Stimulated activated CD4-positive, alpha-beta T cell treated with anti-CD3 and anti-CD28 coated beads, Interleukin-4, amount 100 ng/mL, for 24 hours (primary cell): ENCODE measurements at regions not wholly inside any gene's neighbourhood (a gene's known extent, or its start where the extent isn't known, plus 50 kb on each side); places are given as distances from the start of the nearest gene placed in this dataset.

Source experiments
- DNase-seq: peaks from one replicate; pipeline ENCODE4 v3.0.0-alpha.2; 2020

- DNase-seq = no peak
Observed at GRCh38 chr5:166317425-166317824, 1974.0 kb upstream of the WWC1 start.

GRCh38 chr5:166320920-166321480 lies 1970.4 kb upstream of the WWC1 start:
- DNase-seq = no peak

- no peak for DNase-seq
Observed at GRCh38 chr5:166324372-166324771, 1967.1 kb upstream of the WWC1 start.

- no peak for DNase-seq
Observed at GRCh38 chr5:166329149-166329800, 1962.2 kb upstream of the WWC1 start.

- no peak for DNase-seq
Observed at GRCh38 chr5:166330036-166330435, 1961.4 kb upstream of the WWC1 start.

GRCh38 chr5:166331521-166331920 lies 1959.9 kb upstream of the WWC1 start:
- no peak for DNase-seq

GRCh38 chr5:166338801-166339200 lies 1952.6 kb upstream of the WWC1 start:
- no peak for DNase-seq

GRCh38 chr5:166340039-166340438 lies 1951.4 kb upstream of the WWC1 start:
- DNase-seq = no peak

GRCh38 chr5:166341740-166342337 lies 1949.6 kb upstream of the WWC1 start:
- no peak for DNase-seq

GRCh38 chr5:166342402-166342801 lies 1949.0 kb upstream of the WWC1 start:
- DNase-seq = no peak

GRCh38 chr5:166346726-166347374 lies 1944.6 kb upstream of the WWC1 start:
- DNase-seq = no peak

- DNase-seq = no peak
Observed at GRCh38 chr5:166349046-166349445, 1942.4 kb upstream of the WWC1 start.

GRCh38 chr5:166353580-166353979 lies 1937.9 kb upstream of the WWC1 start:
- no peak for DNase-seq

GRCh38 chr5:166354332-166354731 lies 1937.1 kb upstream of the WWC1 start:
- DNase-seq = no peak

GRCh38 chr5:166356096-166356495 lies 1935.3 kb upstream of the WWC1 start:
- no peak for DNase-seq

- DNase-seq = no peak
Observed at GRCh38 chr5:166358127-166358830, 1933.2 kb upstream of the WWC1 start.

- DNase-seq = no peak
Observed at GRCh38 chr5:166363087-166363760, 1928.2 kb upstream of the WWC1 start.

- DNase-seq = no peak
Observed at GRCh38 chr5:166365164-166365563, 1926.3 kb upstream of the WWC1 start.

- no peak for DNase-seq
Observed at GRCh38 chr5:166367391-166367790, 1924.1 kb upstream of the WWC1 start.

- no peak for DNase-seq
Observed at GRCh38 chr5:166369346-166369745, 1922.1 kb upstream of the WWC1 start.

- no peak for DNase-seq
Observed at GRCh38 chr5:166369807-166370206, 1921.6 kb upstream of the WWC1 start.

- no peak for DNase-seq
Observed at GRCh38 chr5:166370928-166371690, 1920.3 kb upstream of the WWC1 start.
